ENCODE measurements at regions not wholly inside any gene's neighbourhood (a gene's known extent, or its start where the extent isn't known, plus 50 kb on each side); places are given as distances from the start of the nearest gene placed in this dataset.

- POLR2A ChIA-PET: no interaction called here
- intact Hi-C loops (cut with micrococcal nuclease): no loop called here
- no peaks in the 10 kb centered on the region for H3K27me3 ChIP-seq (ENCODE audit: insufficient read depth, low read length)
- H4K20me1 ChIP-seq (ENCODE audit: insufficient read depth): no peaks in the 10 kb centered on the region
- H3K9me2 ChIP-seq (ENCODE audit: insufficient read depth): 0 out of 2 replicates have a peak, but pooled peaks cover 3% of the 10 kb centered on the region
- H3K4me2 ChIP-seq (ENCODE audit: low read length): no peak overlapping the region
- CTCF ChIA-PET: no interaction called here
- ATAC-seq (no peak), DNase-seq (ENCODE audit: low read depth, low spot score) (no peak)
- BruUV-seq (replicated peaks): no TSS peak
- no peak for TF ChIP-seq RAD21 (IDR thresholded peaks at IDR 0.05; ENCODE audit: low read depth)
- TF ChIP-seq POLR2AphosphoS5 (IDR thresholded peaks at IDR 0.05; ENCODE audit: low read depth, low read length): no peak
- TF ChIP-seq ELF1 (IDR thresholded peaks at IDR 0.05; ENCODE audit: borderline replicate concordance, low read depth): no peak
- no peak for TF ChIP-seq FOSL1 (IDR thresholded peaks at IDR 0.05; ENCODE audit: low read depth)
- TF ChIP-seq SIN3A (IDR thresholded peaks at IDR 0.05; ENCODE audit: low read depth): no peak
- TF ChIP-seq, protein P1, sequence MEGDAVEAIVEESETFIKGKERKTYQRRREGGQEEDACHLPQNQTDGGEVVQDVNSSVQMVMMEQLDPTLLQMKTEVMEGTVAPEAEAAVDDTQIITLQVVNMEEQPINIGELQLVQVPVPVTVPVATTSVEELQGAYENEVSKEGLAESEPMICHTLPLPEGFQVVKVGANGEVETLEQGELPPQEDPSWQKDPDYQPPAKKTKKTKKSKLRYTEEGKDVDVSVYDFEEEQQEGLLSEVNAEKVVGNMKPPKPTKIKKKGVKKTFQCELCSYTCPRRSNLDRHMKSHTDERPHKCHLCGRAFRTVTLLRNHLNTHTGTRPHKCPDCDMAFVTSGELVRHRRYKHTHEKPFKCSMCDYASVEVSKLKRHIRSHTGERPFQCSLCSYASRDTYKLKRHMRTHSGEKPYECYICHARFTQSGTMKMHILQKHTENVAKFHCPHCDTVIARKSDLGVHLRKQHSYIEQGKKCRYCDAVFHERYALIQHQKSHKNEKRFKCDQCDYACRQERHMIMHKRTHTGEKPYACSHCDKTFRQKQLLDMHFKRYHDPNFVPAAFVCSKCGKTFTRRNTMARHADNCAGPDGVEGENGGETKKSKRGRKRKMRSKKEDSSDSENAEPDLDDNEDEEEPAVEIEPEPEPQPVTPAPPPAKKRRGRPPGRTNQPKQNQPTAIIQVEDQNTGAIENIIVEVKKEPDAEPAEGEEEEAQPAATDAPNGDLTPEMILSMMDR (IDR thresholded peaks at IDR 0.05 in 2 of 3, conservative IDR thresholded peaks at IDR 0.05 in 1 of 3; ENCODE audit: borderline replicate concordance in 1 of 3, insufficient read depth in 1 of 3, low read depth in 2 of 3, low read length in 2 of 3): no peak
- no peak for TF ChIP-seq SP1 (IDR thresholded peaks at IDR 0.05; ENCODE audit: low read depth)
- TF ChIP-seq, protein P2, sequence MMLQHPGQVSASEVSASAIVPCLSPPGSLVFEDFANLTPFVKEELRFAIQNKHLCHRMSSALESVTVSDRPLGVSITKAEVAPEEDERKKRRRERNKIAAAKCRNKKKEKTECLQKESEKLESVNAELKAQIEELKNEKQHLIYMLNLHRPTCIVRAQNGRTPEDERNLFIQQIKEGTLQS (IDR thresholded peaks at IDR 0.05): no peak
- TF ChIP-seq CEBPB (IDR thresholded peaks at IDR 0.05; ENCODE audit: low read depth): no peak
- no peak for TF ChIP-seq TCF7L2 (IDR thresholded peaks at IDR 0.05; ENCODE audit: borderline replicate concordance, extremely low read depth, insufficient read depth, insufficient read length)
- TF ChIP-seq, protein P3, sequence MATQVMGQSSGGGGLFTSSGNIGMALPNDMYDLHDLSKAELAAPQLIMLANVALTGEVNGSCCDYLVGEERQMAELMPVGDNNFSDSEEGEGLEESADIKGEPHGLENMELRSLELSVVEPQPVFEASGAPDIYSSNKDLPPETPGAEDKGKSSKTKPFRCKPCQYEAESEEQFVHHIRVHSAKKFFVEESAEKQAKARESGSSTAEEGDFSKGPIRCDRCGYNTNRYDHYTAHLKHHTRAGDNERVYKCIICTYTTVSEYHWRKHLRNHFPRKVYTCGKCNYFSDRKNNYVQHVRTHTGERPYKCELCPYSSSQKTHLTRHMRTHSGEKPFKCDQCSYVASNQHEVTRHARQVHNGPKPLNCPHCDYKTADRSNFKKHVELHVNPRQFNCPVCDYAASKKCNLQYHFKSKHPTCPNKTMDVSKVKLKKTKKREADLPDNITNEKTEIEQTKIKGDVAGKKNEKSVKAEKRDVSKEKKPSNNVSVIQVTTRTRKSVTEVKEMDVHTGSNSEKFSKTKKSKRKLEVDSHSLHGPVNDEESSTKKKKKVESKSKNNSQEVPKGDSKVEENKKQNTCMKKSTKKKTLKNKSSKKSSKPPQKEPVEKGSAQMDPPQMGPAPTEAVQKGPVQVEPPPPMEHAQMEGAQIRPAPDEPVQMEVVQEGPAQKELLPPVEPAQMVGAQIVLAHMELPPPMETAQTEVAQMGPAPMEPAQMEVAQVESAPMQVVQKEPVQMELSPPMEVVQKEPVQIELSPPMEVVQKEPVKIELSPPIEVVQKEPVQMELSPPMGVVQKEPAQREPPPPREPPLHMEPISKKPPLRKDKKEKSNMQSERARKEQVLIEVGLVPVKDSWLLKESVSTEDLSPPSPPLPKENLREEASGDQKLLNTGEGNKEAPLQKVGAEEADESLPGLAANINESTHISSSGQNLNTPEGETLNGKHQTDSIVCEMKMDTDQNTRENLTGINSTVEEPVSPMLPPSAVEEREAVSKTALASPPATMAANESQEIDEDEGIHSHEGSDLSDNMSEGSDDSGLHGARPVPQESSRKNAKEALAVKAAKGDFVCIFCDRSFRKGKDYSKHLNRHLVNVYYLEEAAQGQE (IDR thresholded peaks at IDR 0.05; ENCODE audit: low read depth): no peak
- TF ChIP-seq, protein P4, sequence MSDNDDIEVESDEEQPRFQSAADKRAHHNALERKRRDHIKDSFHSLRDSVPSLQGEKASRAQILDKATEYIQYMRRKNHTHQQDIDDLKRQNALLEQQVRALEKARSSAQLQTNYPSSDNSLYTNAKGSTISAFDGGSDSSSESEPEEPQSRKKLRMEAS (IDR thresholded peaks at IDR 0.05): no peak
- no peak for TF ChIP-seq JUND (IDR thresholded peaks at IDR 0.05)
- no peak for TF ChIP-seq SRF (IDR thresholded peaks at IDR 0.05; ENCODE audit: low read depth)
- TF ChIP-seq CBX3 (IDR thresholded peaks at IDR 0.05; ENCODE audit: low read depth): no peak
- TF ChIP-seq ZNF274 (IDR thresholded peaks at IDR 0.05; ENCODE audit: low read depth, low read length): no peak
- no peak overlapping the region for H3K9ac ChIP-seq (ENCODE audit: low read length)
- no peaks in the 10 kb centered on the region for H3K79me2 ChIP-seq (ENCODE audit: insufficient read depth, low read length)
- H3K36me3 ChIP-seq (ENCODE audit: control insufficient read depth in 1 of 2, insufficient read depth in 2 of 2, low read length in 2 of 2): no peaks in the 10 kb centered on the region
- H3K4me1 ChIP-seq (ENCODE audit: control insufficient read depth in 1 of 2, insufficient read depth in 2 of 2, low read length in 2 of 2): no peaks in the 10 kb centered on the region
- no peaks in the 10 kb centered on the region for H3K9me3 ChIP-seq (ENCODE audit: control insufficient read depth in 1 of 2, insufficient read depth in 1 of 2, low read depth in 1 of 2, low read length in 2 of 2)
- H3K4me3 ChIP-seq (replicated peaks in 1 of 2; ENCODE audit: low read depth in 1 of 2, low read length in 2 of 2): no peak overlapping the region
- H2AFZ ChIP-seq (ENCODE audit: low read depth, low read length, poor library complexity, severe bottlenecking): no peak overlapping the region
- RAD21 ChIA-PET (ENCODE audit: low non-redundant PET in 1 of 2, low total read pairs in 2 of 2, uncharacterized antibody in 2 of 2, unreplicated experiment in 2 of 2): no interaction called here
- no peak overlapping the region for H3K27ac ChIP-seq (ENCODE audit: low read depth, low read length)
Observed at GRCh38 chr2:181250691-181251090, 206.5 kb upstream of the ITGA4 start.

Measured in HCT116 (cell line).